Endodermal cell (in vitro differentiated cells): ENCODE measurements at regions not wholly inside any gene's neighbourhood (a gene's known extent, or its start where the extent isn't known, plus 50 kb on each side); places are given as distances from the start of the nearest gene placed in this dataset.

Experiments used
- DNase-seq: peaks from one replicate; pipeline ENCODE4 v3.0.0-alpha.2; 2017
- H3K27ac ChIP-seq: 2 replicates; pipeline ENCODE4 v1.5.1; 2013; ENCODE audit warnings: mild to moderate bottlenecking, low read depth, low read length, moderate library complexity
- H3K27me3 ChIP-seq: 2 replicates; pipeline ENCODE4 v1.6.1; 2013; ENCODE audit warnings: mild to moderate bottlenecking, low read length, moderate library complexity; ENCODE audit not compliant: insufficient read depth, control insufficient read depth, poor library complexity, severe bottlenecking
- H3K36me3 ChIP-seq: 2 replicates; pipeline ENCODE4 v1.7.0; 2013; ENCODE audit warnings: mild to moderate bottlenecking, low read length, moderate library complexity; ENCODE audit not compliant: control insufficient read depth, insufficient read depth
- H3K4me1 ChIP-seq: one replicate; pipeline ENCODE4 v1.7.0; 2013; ENCODE audit warnings: low read length; ENCODE audit not compliant: control insufficient read depth, insufficient read depth
- H3K4me3 ChIP-seq: 2 replicates; pipeline ENCODE4 v1.5.1; 2013; ENCODE audit warnings: mild to moderate bottlenecking, low read length, moderate library complexity
- H3K9ac ChIP-seq: 2 replicates; pipeline ENCODE4 v1.6.1; 2013; ENCODE audit warnings: mild to moderate bottlenecking, low read length, moderate library complexity; ENCODE audit not compliant: poor library complexity, severe bottlenecking; ENCODE audit errors: extremely low read depth
- H3K9me3 ChIP-seq: 2 replicates; pipeline ENCODE4 v1.6.1; 2013; ENCODE audit warnings: mild to moderate bottlenecking, low read length, moderate library complexity; ENCODE audit not compliant: control insufficient read depth
- H3K27ac Mint-ChIP-seq: 2 replicates; pipeline ENCODE4 v1.8.0; 2020; ENCODE audit warnings: mixed read lengths
- H3K27me3 Mint-ChIP-seq: 2 replicates; pipeline ENCODE4 v1.8.0; 2021; ENCODE audit warnings: mild to moderate bottlenecking, mixed read lengths; ENCODE audit not compliant: insufficient read depth
- H3K36me3 Mint-ChIP-seq: 2 replicates; pipeline ENCODE4 v1.8.0; 2020; ENCODE audit warnings: low read depth, mixed read lengths
- H3K4me1 Mint-ChIP-seq: 2 replicates; pipeline ENCODE4 v1.8.0; 2020; ENCODE audit warnings: mixed read lengths
- H3K4me3 Mint-ChIP-seq: 2 replicates; pipeline ENCODE4 v1.8.0; 2020; ENCODE audit warnings: mild to moderate bottlenecking, moderate library complexity, mixed read lengths
- H3K9me3 Mint-ChIP-seq: 2 replicates; pipeline ENCODE4 v1.8.0; 2020; ENCODE audit warnings: mild to moderate bottlenecking, mixed read lengths
- WGBS, 2 experiments: methylation state at CpG; one replicate each; pipeline versions ENCODE4 v1.1.5 to v1.1.7; 2013; ENCODE audit warnings: missing lambda C conversion rate in 2 of 2, mixed read lengths in 1 of 2; ENCODE audit not compliant: insufficient coverage in 1 of 2, insufficient read length in 1 of 2; 5-methylcytosine and 5-hydroxymethylcytosine counted together
- TF ChIP-seq, protein P1 (sequence below): fragments of 200-600 bp; sonication (generic); conservative IDR thresholded peaks from 2 replicates; pipeline ENCODE4 v1.5.0; 2021; ENCODE audit warnings: antibody characterized with exemption, mild to moderate bottlenecking

DNA sequence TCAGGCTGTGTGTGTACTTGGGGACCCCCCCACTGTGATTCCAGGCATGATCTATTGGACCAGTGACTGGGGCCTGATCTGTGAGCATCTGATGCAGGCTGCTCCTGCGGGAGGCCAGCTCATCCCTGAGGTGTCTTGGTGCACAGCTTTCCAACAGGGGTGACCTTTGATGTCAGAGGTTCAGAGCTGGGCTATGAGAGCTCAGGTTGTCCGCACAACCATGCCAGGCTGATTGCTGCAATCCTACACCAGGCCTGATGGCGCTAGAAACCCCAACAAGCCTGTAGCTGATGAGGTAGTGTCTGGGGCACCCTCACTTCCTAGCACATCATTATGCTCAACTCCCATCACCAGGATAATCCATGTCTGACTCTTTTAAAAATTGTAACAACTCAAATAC, 56.1 kb upstream of the CACNA2D3 start:
- no peaks in the 10 kb centered on the region for H3K4me1 ChIP-seq
- no peak overlapping the region for H3K27ac Mint-ChIP-seq
- no peak overlapping the region for H3K4me3 ChIP-seq
- H3K27me3 ChIP-seq = no peaks in the 10 kb centered on the region
- WGBS, 2 experiments = 73 to 92% methylated on average over 3 of the region's 3 CpGs
- no peak overlapping the region for H3K9ac ChIP-seq
- TF ChIP-seq, protein P1, sequence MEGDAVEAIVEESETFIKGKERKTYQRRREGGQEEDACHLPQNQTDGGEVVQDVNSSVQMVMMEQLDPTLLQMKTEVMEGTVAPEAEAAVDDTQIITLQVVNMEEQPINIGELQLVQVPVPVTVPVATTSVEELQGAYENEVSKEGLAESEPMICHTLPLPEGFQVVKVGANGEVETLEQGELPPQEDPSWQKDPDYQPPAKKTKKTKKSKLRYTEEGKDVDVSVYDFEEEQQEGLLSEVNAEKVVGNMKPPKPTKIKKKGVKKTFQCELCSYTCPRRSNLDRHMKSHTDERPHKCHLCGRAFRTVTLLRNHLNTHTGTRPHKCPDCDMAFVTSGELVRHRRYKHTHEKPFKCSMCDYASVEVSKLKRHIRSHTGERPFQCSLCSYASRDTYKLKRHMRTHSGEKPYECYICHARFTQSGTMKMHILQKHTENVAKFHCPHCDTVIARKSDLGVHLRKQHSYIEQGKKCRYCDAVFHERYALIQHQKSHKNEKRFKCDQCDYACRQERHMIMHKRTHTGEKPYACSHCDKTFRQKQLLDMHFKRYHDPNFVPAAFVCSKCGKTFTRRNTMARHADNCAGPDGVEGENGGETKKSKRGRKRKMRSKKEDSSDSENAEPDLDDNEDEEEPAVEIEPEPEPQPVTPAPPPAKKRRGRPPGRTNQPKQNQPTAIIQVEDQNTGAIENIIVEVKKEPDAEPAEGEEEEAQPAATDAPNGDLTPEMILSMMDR = no peak
- H3K9me3 ChIP-seq = peaks cover 19% of the 10 kb centered on the region
- H3K36me3 Mint-ChIP-seq = peaks cover 3% of the 10 kb centered on the region
- peaks cover 5% of the 10 kb centered on the region for H3K4me1 Mint-ChIP-seq
- H3K27me3 Mint-ChIP-seq = no peaks in the 10 kb centered on the region
- no peak for DNase-seq
- peaks cover 20% of the 10 kb centered on the region for H3K9me3 Mint-ChIP-seq
- H3K36me3 ChIP-seq = no peaks in the 10 kb centered on the region
- no peak overlapping the region for H3K4me3 Mint-ChIP-seq
- H3K27ac ChIP-seq = no peak overlapping the region

DNA sequence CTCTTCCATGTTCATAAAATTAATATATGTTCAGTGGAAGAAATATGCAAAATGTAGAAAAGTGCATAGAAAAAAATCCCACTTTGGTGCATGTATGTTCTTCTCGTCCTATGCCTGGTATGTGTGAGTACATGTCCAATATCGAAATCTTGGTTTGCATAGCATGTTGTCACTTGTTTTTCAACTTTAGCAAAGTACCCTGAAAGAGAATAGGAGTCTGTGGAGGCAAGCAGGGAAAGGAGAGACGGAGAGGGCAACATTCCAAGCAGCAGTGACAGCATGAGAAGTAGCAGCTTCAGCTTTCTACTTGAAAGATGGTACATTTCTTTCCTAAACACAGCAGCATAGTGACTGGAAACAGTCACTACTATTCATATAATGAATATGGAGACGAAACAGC, 56.8 kb upstream of the CACNA2D3 start:
- TF ChIP-seq, protein P1 = no peak
- Histone ChIP-seq H3K9ac (no peak overlapping the region), H3K27me3 (no peaks in the 10 kb centered on the region), H3K27ac (no peak overlapping the region), H3K4me3 (no peak overlapping the region), H3K4me1 (no peaks in the 10 kb centered on the region), H3K9me3 (peaks cover 13% of the 10 kb centered on the region), H3K36me3 (no peaks in the 10 kb centered on the region)
- WGBS, 2 experiments = 87 to 94% methylated on average over 3 to 4 of the region's 4 CpGs
- H3K4me1 Mint-ChIP-seq = peaks cover 5% of the 10 kb centered on the region
- H3K4me3 Mint-ChIP-seq = no peak overlapping the region
- no peak overlapping the region for H3K27ac Mint-ChIP-seq
- peaks cover 14% of the 10 kb centered on the region for H3K9me3 Mint-ChIP-seq
- no peak for DNase-seq
- no peaks in the 10 kb centered on the region for H3K36me3 Mint-ChIP-seq
- no peaks in the 10 kb centered on the region for H3K27me3 Mint-ChIP-seq

DNA sequence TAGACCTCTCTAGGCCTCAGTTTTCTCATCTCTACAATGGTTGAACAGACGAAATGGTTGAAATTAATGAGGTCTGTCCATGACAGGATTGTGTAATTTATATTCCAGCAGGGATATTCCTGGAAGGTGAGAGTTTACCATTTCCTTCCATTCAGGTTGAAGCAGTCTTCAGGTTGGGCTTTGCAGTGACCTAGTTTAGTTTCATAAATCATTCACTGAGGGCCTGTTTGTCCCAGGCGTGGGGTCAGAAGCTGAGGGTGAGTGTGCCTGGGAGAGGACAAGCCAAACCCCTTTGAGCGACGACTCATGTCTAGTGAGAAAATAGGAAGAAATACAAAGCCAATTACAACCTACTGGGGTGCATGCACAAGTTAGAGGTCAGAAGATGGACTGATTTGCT, 57.2 kb upstream of the CACNA2D3 start:
- Histone ChIP-seq H3K27ac (no peak overlapping the region), H3K9ac (no peak overlapping the region), H3K4me3 (no peak overlapping the region), H3K9me3 (peaks cover 9% of the 10 kb centered on the region), H3K36me3 (no peaks in the 10 kb centered on the region), H3K4me1 (no peaks in the 10 kb centered on the region), H3K27me3 (no peaks in the 10 kb centered on the region)
- TF ChIP-seq, protein P1 = no peak
- 81 to 100% methylated on average over 2 to 4 of the region's 4 CpGs for WGBS, 2 experiments
- no peak overlapping the region for H3K27ac Mint-ChIP-seq
- no peak overlapping the region for H3K4me3 Mint-ChIP-seq
- peaks cover 5% of the 10 kb centered on the region for H3K4me1 Mint-ChIP-seq
- no peak for DNase-seq
- no peaks in the 10 kb centered on the region for H3K36me3 Mint-ChIP-seq
- H3K27me3 Mint-ChIP-seq = no peaks in the 10 kb centered on the region
- peaks cover 9% of the 10 kb centered on the region for H3K9me3 Mint-ChIP-seq
